ENCODE measurements at regions not wholly inside any gene's neighbourhood (a gene's known extent, or its start where the extent isn't known, plus 50 kb on each side); places are given as distances from the start of the nearest gene placed in this dataset.

GRCh38 chrX:4579999-4580398 is 866.5 kb upstream of the PRKX start:
- FAIRE-seq: no peak
- no peaks in the 10 kb centered on the region for H3K9me3 ChIP-seq (ENCODE audit: insufficient read depth, low read depth, low read length)
- H3K27ac ChIP-seq (ENCODE audit: low read depth, low read length): no peak overlapping the region
- H4K20me1 ChIP-seq (ENCODE audit: insufficient read depth, low read length): no peaks in the 10 kb centered on the region
- DNase-seq (ENCODE audit: low read depth): no peak
- no peaks in the 10 kb centered on the region for H3K36me3 Mint-ChIP-seq (ENCODE audit: low read depth, unreplicated experiment)
- H3K79me2 ChIP-seq (ENCODE audit: insufficient read depth, low read length): no peaks in the 10 kb centered on the region
- no peak for TF ChIP-seq EZH2 (IDR thresholded peaks at IDR 0.05; ENCODE audit: insufficient read depth, low read length)
- TF ChIP-seq, protein P1, sequence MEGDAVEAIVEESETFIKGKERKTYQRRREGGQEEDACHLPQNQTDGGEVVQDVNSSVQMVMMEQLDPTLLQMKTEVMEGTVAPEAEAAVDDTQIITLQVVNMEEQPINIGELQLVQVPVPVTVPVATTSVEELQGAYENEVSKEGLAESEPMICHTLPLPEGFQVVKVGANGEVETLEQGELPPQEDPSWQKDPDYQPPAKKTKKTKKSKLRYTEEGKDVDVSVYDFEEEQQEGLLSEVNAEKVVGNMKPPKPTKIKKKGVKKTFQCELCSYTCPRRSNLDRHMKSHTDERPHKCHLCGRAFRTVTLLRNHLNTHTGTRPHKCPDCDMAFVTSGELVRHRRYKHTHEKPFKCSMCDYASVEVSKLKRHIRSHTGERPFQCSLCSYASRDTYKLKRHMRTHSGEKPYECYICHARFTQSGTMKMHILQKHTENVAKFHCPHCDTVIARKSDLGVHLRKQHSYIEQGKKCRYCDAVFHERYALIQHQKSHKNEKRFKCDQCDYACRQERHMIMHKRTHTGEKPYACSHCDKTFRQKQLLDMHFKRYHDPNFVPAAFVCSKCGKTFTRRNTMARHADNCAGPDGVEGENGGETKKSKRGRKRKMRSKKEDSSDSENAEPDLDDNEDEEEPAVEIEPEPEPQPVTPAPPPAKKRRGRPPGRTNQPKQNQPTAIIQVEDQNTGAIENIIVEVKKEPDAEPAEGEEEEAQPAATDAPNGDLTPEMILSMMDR (IDR thresholded peaks at IDR 0.05; ENCODE audit: insufficient read depth, low read depth, low read length): no peak
- no peak overlapping the region for H3K9ac ChIP-seq (ENCODE audit: low read length)
- no peaks in the 10 kb centered on the region for H3K27me3 Mint-ChIP-seq (ENCODE audit: low read depth, unreplicated experiment)
- no peak overlapping the region for H2AFZ ChIP-seq (ENCODE audit: low read depth, low read length)
- no peaks in the 10 kb centered on the region for H3K27me3 ChIP-seq (ENCODE audit: insufficient read depth, low read length)
- H3K4me3 ChIP-seq (ENCODE audit: insufficient read depth, low read depth, low read length): no peak overlapping the region
- H3K27ac Mint-ChIP-seq (ENCODE audit: unreplicated experiment): no peak overlapping the region
- H3K4me3 Mint-ChIP-seq (ENCODE audit: unreplicated experiment): no peak overlapping the region
- H3K4me2 ChIP-seq (ENCODE audit: low read length): no peak overlapping the region
- no peaks in the 10 kb centered on the region for H3K4me1 ChIP-seq (ENCODE audit: insufficient read depth, low read length)
- H3K4me1 Mint-ChIP-seq (ENCODE audit: low read depth, unreplicated experiment): no peaks in the 10 kb centered on the region
- H3K36me3 ChIP-seq (ENCODE audit: insufficient read depth, low read length): no peaks in the 10 kb centered on the region
- no peaks in the 10 kb centered on the region for H3K9me3 Mint-ChIP-seq (ENCODE audit: unreplicated experiment)

- Histone ChIP-seq H3K27ac (ENCODE audit: low read depth, low read length) (no peak overlapping the region), H3K9me3 (ENCODE audit: insufficient read depth, low read depth, low read length) (no peaks in the 10 kb centered on the region), H3K4me2 (ENCODE audit: low read length) (no peak overlapping the region), H2AFZ (ENCODE audit: low read depth, low read length) (no peak overlapping the region), H3K36me3 (ENCODE audit: insufficient read depth, low read length) (no peaks in the 10 kb centered on the region), H3K4me1 (ENCODE audit: insufficient read depth, low read length) (no peaks in the 10 kb centered on the region), H3K4me3 (ENCODE audit: insufficient read depth, low read depth, low read length) (no peak overlapping the region), H4K20me1 (ENCODE audit: insufficient read depth, low read length) (no peaks in the 10 kb centered on the region), H3K27me3 (ENCODE audit: insufficient read depth, low read length) (no peaks in the 10 kb centered on the region), H3K9ac (ENCODE audit: low read length) (no peak overlapping the region), H3K79me2 (ENCODE audit: insufficient read depth, low read length) (no peaks in the 10 kb centered on the region)
- TF ChIP-seq EZH2 (IDR thresholded peaks at IDR 0.05; ENCODE audit: insufficient read depth, low read length): no peak
- TF ChIP-seq, protein P1 (IDR thresholded peaks at IDR 0.05; ENCODE audit: insufficient read depth, low read depth, low read length): no peak
- FAIRE-seq: peak; percentile 89
- no peak overlapping the region for H3K4me3 Mint-ChIP-seq (ENCODE audit: unreplicated experiment)
- H3K27me3 Mint-ChIP-seq (ENCODE audit: low read depth, unreplicated experiment): no peaks in the 10 kb centered on the region
- H3K9me3 Mint-ChIP-seq (ENCODE audit: unreplicated experiment): no peaks in the 10 kb centered on the region
- H3K4me1 Mint-ChIP-seq (ENCODE audit: low read depth, unreplicated experiment): no peaks in the 10 kb centered on the region
- DNase-seq (ENCODE audit: low read depth): no peak
- H3K27ac Mint-ChIP-seq (ENCODE audit: unreplicated experiment): no peak overlapping the region
- no peaks in the 10 kb centered on the region for H3K36me3 Mint-ChIP-seq (ENCODE audit: low read depth, unreplicated experiment)
These were observed 866.0 kb upstream of the PRKX start for GRCh38 chrX:4579480-4579879.

DNA sequence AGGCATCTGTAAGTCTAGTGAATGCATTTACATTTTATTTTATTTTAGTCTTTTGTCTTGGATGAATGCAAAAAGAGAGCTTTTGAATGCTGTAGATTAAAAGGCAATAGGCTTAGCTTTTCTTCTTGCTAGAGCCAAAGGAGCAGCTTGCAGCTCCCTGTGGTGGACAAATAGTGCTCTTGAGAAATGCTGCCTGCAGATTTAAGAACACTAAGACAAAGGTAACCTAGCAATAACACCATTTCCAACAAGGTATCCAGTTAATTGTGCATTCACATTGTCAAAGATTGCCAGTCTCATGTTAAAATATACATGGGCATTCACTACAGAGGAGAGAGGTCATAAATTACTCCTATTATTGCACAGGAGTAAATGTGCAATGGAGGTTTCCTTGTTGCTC is 859.2 kb upstream of the PRKX start:
- no peak overlapping the region for H3K27ac ChIP-seq (ENCODE audit: low read depth, low read length)
- H3K79me2 ChIP-seq (ENCODE audit: insufficient read depth, low read length): no peaks in the 10 kb centered on the region
- H3K4me1 ChIP-seq (ENCODE audit: insufficient read depth, low read length): no peaks in the 10 kb centered on the region
- H3K36me3 ChIP-seq (ENCODE audit: insufficient read depth, low read length): no peaks in the 10 kb centered on the region
- H3K4me3 Mint-ChIP-seq (ENCODE audit: unreplicated experiment): no peak overlapping the region
- no peaks in the 10 kb centered on the region for H4K20me1 ChIP-seq (ENCODE audit: insufficient read depth, low read length)
- no peak overlapping the region for H2AFZ ChIP-seq (ENCODE audit: low read depth, low read length)
- no peaks in the 10 kb centered on the region for H3K4me1 Mint-ChIP-seq (ENCODE audit: low read depth, unreplicated experiment)
- no peak overlapping the region for H3K9ac ChIP-seq (ENCODE audit: low read length)
- no peak overlapping the region for H3K4me2 ChIP-seq (ENCODE audit: low read length)
- no peak for DNase-seq (ENCODE audit: low read depth)
- H3K27ac Mint-ChIP-seq (ENCODE audit: unreplicated experiment): no peak overlapping the region
- H3K27me3 Mint-ChIP-seq (ENCODE audit: low read depth, unreplicated experiment): no peaks in the 10 kb centered on the region
- H3K36me3 Mint-ChIP-seq (ENCODE audit: low read depth, unreplicated experiment): no peaks in the 10 kb centered on the region
- H3K4me3 ChIP-seq (ENCODE audit: insufficient read depth, low read depth, low read length): no peak overlapping the region
- peaks cover 3% of the 10 kb centered on the region for H3K9me3 Mint-ChIP-seq (ENCODE audit: unreplicated experiment)
- H3K9me3 ChIP-seq (ENCODE audit: insufficient read depth, low read depth, low read length): no peaks in the 10 kb centered on the region
- TF ChIP-seq, protein P1 (IDR thresholded peaks at IDR 0.05; ENCODE audit: insufficient read depth, low read depth, low read length): no peak
- TF ChIP-seq EZH2 (IDR thresholded peaks at IDR 0.05; ENCODE audit: insufficient read depth, low read length): no peak
- no peak for FAIRE-seq
- no peaks in the 10 kb centered on the region for H3K27me3 ChIP-seq (ENCODE audit: insufficient read depth, low read length)

Measured in astrocyte (in vitro differentiated cells and primary cell).